ENCODE measurements at regions not wholly inside any gene's neighbourhood (a gene's known extent, or its start where the extent isn't known, plus 50 kb on each side); places are given as distances from the start of the nearest gene placed in this dataset.

DNA sequence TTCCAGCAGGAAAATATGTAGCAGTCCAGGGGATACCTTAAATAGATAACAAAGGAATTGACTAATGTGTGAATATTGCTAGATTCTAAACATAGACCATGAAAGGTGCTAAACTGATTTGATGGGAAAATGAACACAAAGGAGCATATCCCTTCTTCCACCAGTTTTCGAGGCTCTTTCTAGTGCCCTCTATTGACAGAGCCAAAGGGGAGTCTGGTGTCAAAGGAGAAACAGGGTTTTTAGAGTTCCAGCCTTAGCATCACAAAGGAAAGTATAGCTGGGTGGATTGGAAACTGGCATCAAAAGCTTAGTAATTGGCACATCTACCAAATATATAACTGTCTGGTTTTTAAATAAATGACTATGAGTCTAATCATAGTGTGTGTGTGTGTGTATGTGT lies 636.8 kb downstream of the ETV1 start:
- TF ChIP-seq CTCF (IDR thresholded peaks at IDR 0.05) (no peak), ZFX (IDR thresholded peaks at IDR 0.05; ENCODE audit: borderline replicate concordance) (no peak)

Data from 22Rv1 (cell line).